Right lobe of liver (tissue), 6 donors: ENCODE measurements at regions not wholly inside any gene's neighbourhood (a gene's known extent, or its start where the extent isn't known, plus 50 kb on each side); places are given as distances from the start of the nearest gene placed in this dataset.

Experiments
- ATAC-seq, 4 donors: fragments of 200-7000 bp; cut with Tn5 transposase; one replicate each; pipeline ENCODE4 v1.9.1; 2020; ENCODE audit warnings: mild to moderate bottlenecking in 4 of 4, moderate library complexity in 4 of 4
- DNase-seq, 3 donors: peaks; one replicate each; pipeline ENCODE4 v3.0.0-alpha.2; 2020
- H3K27ac ChIP-seq, 3 donors: fragments of 200-600 bp; one replicate each; pipeline ENCODE4 v1.8.0; 2022
- H3K27me3 ChIP-seq, 2 donors: fragments of 200-600 bp; one replicate each; pipeline ENCODE4 v1.8.0; 2022
- H3K36me3 ChIP-seq, 4 donors: fragments of 200-600 bp; sonication (generic) in 1 of 4; one replicate each; pipeline versions ENCODE4 v1.5.1 to v1.8.0; 2017 to 2022; ENCODE audit warnings: control low read depth in 1 of 4
- H3K4me1 ChIP-seq, 4 donors: fragments of 200-600 bp; sonication (generic) in 1 of 4; one replicate each; pipeline versions ENCODE4 v1.5.1 to v1.8.0; 2017 to 2022; ENCODE audit warnings: control low read depth in 1 of 4
- H3K4me3 ChIP-seq, 3 donors: fragments of 200-600 bp; one replicate each; pipeline ENCODE4 v1.8.0; 2022
- H3K9me3 ChIP-seq, 4 donors: fragments of 200-600 bp; sonication (generic) in 1 of 4; one replicate each; pipeline versions ENCODE4 v1.5.1 to v1.8.0; 2017 to 2022; ENCODE audit warnings: control low read depth in 1 of 4
- CTCF ChIP-seq, 4 donors: fragments of 200-600 bp in 3 of 4; fragments of 450-650 bp in 1 of 4; IDR thresholded peaks; one replicate each; pipeline versions ENCODE4 v1.5.1 to v1.8.0; 2016 to 2022; ENCODE audit warnings: antibody characterized with exemption in 4 of 4, mild to moderate bottlenecking in 2 of 4
- POLR2A ChIP-seq: fragments of 450-650 bp; IDR thresholded peaks from one replicate; pipeline ENCODE4 v1.6.1; 2017; ENCODE audit warnings: antibody characterized with exemption, mild to moderate bottlenecking
- WGBS: methylation state at CpG from one replicate; pipeline ENCODE4 v1.1.6; 2018; ENCODE audit warnings: low coverage, low lambda C conversion rate; ENCODE audit not compliant: insufficient coverage; ENCODE audit errors: missing lambda C conversion rate; 5-methylcytosine and 5-hydroxymethylcytosine counted together
- intact Hi-C, 2 donors: fragments of 100-400 bp; cut with DNase I; formaldehyde crosslinking; loops; one replicate each; pipeline versions ENCODE4 v1.11.2 to v1.14.1; 2022
- donor health status: DM: no; HTN: yes; CAD: no.
- donor health status: DM: no; HTN: no; CAD: no.
- donor health status: DM: no; HTN: no; CAD: no.
- donor health status: DM: no; HTN: yes; CAD: no.
- donor health status: DM: no; HTN: yes; CAD: no.

- intact Hi-C loops, result no loop called here
- WGBS, result 40% methylated on average over 1 of the region's 2 CpGs
- no peak for ATAC-seq
Observed at GRCh38 chrX:109943092-109943739, 59.7 kb upstream of the TMEM164 start.

GRCh38 chrX:109943740-109944092 is 59.2 kb upstream of the TMEM164 start:
- no peaks in the 10 kb centered on the region for H3K9me3 ChIP-seq
- H3K36me3 ChIP-seq, result no peaks in the 10 kb centered on the region
- DNase-seq (no peak), ATAC-seq (no peak)
- WGBS, result 67% methylated on average over 1 of the region's 1 CpG
- H3K27ac ChIP-seq, result no peak overlapping the region
- no peak for TF ChIP-seq POLR2A
- TF ChIP-seq CTCF (IDR thresholded peaks at IDR 0.05), result no peak
- H3K27me3 ChIP-seq, result peaks cover 0 to 11% of the 10 kb centered on the region in 2 donors
- intact Hi-C loops, result no loop called here
- no peaks in the 10 kb centered on the region for H3K4me1 ChIP-seq
- no peak overlapping the region for H3K4me3 ChIP-seq

More at GRCh38 chrX:109943092-109943739, 59.7 kb upstream of the TMEM164 start:
- peaks cover 0 to 11% of the 10 kb centered on the region in 2 donors for H3K27me3 ChIP-seq
- H3K27ac ChIP-seq, result no peak overlapping the region
- TF ChIP-seq POLR2A, result no peak
- no peak overlapping the region for H3K4me3 ChIP-seq
- no peak for DNase-seq
- H3K4me1 ChIP-seq, result no peaks in the 10 kb centered on the region
- no peaks in the 10 kb centered on the region for H3K36me3 ChIP-seq
- no peaks in the 10 kb centered on the region for H3K9me3 ChIP-seq

GRCh38 chrX:109952050-109952449 is 50.9 kb upstream of the TMEM164 start:
- H3K4me3 ChIP-seq, result no peak overlapping the region
- ATAC-seq, result peak in 1 of 4 donors; percentile 39
- TF ChIP-seq CTCF (IDR thresholded peaks at IDR 0.05) (no peak), POLR2A (no peak)
- no peak for DNase-seq
- H3K36me3 ChIP-seq, result no peaks in the 10 kb centered on the region
- H3K27me3 ChIP-seq, result no peaks in the 10 kb centered on the region
- no peaks in the 10 kb centered on the region for H3K4me1 ChIP-seq
- H3K27ac ChIP-seq, result no peak overlapping the region
- intact Hi-C loops, result no loop called here
- 34% methylated on average over 2 of the region's 2 CpGs for WGBS
- H3K9me3 ChIP-seq, result no peaks in the 10 kb centered on the region

- H3K4me3 ChIP-seq, result no peak overlapping the region
- TF ChIP-seq POLR2A, result no peak
- no peaks in the 10 kb centered on the region for H3K36me3 ChIP-seq
- intact Hi-C loops, result no loop called here
- ATAC-seq (peak in 3 of 4 donors; percentile 20 to 30 (median 29)), DNase-seq (no peak)
- H3K27me3 ChIP-seq, result no peaks in the 10 kb centered on the region
- WGBS, result 69% methylated on average over 4 of the region's 4 CpGs
- H3K4me1 ChIP-seq, result no peaks in the 10 kb centered on the region
- H3K27ac ChIP-seq, result no peak overlapping the region
- H3K9me3 ChIP-seq, result no peaks in the 10 kb centered on the region
Observed at GRCh38 chrX:109952985-109953905, 49.7 kb upstream of the TMEM164 start.
